ENCODE measurements at regions not wholly inside any gene's neighbourhood (a gene's known extent, or its start where the extent isn't known, plus 50 kb on each side); places are given as distances from the start of the nearest gene placed in this dataset.

GRCh38 chr13:75071796-75072195 lies 410.2 kb downstream of the TBC1D4 start:
- DNase-seq (ENCODE audit: low read depth): no peak
- TF ChIP-seq, protein P1, sequence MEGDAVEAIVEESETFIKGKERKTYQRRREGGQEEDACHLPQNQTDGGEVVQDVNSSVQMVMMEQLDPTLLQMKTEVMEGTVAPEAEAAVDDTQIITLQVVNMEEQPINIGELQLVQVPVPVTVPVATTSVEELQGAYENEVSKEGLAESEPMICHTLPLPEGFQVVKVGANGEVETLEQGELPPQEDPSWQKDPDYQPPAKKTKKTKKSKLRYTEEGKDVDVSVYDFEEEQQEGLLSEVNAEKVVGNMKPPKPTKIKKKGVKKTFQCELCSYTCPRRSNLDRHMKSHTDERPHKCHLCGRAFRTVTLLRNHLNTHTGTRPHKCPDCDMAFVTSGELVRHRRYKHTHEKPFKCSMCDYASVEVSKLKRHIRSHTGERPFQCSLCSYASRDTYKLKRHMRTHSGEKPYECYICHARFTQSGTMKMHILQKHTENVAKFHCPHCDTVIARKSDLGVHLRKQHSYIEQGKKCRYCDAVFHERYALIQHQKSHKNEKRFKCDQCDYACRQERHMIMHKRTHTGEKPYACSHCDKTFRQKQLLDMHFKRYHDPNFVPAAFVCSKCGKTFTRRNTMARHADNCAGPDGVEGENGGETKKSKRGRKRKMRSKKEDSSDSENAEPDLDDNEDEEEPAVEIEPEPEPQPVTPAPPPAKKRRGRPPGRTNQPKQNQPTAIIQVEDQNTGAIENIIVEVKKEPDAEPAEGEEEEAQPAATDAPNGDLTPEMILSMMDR (conservative IDR thresholded peaks at IDR 0.05; ENCODE audit: low read depth, low read length): no peak
- no peak overlapping the region for H3K4me3 ChIP-seq (ENCODE audit: low read length)

DNA sequence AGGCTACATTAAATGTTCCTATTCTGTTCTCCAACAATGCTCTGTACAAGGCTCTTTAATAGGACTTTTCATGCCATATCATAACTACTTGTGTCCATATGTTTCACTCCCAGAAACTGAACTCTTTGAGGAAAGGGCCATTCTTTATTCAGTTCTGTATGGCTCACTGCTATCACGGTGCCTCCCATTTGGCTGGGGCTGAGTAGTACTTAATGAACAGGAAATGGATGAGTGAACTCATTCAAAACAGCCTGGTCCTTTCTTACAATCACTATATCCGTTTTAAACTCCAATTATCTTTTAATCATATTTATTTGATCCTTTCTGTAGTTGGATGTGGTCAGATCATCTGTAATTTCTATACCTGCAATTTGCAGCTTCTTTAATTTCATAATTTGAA lies 410.6 kb downstream of the TBC1D4 start:
- H3K4me3 ChIP-seq (ENCODE audit: low read length): no peak overlapping the region
- no peak for DNase-seq (ENCODE audit: low read depth)
- TF ChIP-seq, protein P1 (conservative IDR thresholded peaks at IDR 0.05; ENCODE audit: low read depth, low read length): no peak

- no peak overlapping the region for H3K4me3 ChIP-seq (ENCODE audit: low read length)
- DNase-seq (ENCODE audit: low read depth): no peak
- TF ChIP-seq, protein P1 (conservative IDR thresholded peaks at IDR 0.05; ENCODE audit: low read depth, low read length): no peak
These were observed 420.1 kb downstream of the TBC1D4 start for GRCh38 chr13:75061909-75062308.

- no peak overlapping the region for H3K4me3 ChIP-seq (ENCODE audit: low read length)
- DNase-seq (ENCODE audit: low read depth): no peak
- TF ChIP-seq, protein P1 (conservative IDR thresholded peaks at IDR 0.05; ENCODE audit: low read depth, low read length): no peak
These were observed 426.7 kb downstream of the TBC1D4 start for GRCh38 chr13:75055296-75055695.

- TF ChIP-seq, protein P1 (conservative IDR thresholded peaks at IDR 0.05; ENCODE audit: low read depth, low read length): no peak
- no peak overlapping the region for H3K4me3 ChIP-seq (ENCODE audit: low read length)
- no peak for DNase-seq (ENCODE audit: low read depth)
These were observed 429.4 kb downstream of the TBC1D4 start for GRCh38 chr13:75052616-75053015.

DNA sequence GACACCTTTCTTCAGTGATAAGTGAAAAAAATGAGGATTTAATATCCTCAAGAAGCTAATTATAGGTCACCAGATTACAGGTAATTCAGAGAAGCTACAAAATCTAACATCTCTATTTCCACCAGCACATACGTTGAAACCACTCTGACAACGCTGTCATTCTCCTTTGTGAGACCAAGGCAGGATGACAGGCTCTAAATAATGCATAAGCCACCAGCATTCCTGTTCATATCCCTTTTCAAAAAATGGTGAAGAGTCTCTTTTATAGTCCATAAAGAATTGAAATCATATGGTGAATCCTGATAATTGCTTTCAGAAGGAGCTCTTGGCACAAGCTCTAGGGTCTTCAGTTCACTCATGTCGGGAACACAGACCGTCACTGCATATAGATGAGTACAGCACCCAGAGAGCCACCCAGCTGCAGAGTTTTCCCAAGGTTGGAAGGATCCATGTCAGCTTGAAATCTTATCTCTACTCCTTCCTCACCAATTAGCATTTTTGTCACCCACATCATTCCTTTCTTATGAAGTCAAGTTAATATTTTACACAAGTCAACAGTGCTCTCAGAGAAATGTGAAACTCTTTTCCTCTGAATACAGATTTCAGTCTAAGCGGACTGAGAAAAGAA lies 431.4 kb downstream of the TBC1D4 start:
- DNase-seq (ENCODE audit: low read depth): no peak
- TF ChIP-seq, protein P1 (conservative IDR thresholded peaks at IDR 0.05; ENCODE audit: low read depth, low read length): no peak

GRCh38 chr13:75049735-75050335 lies 432.1 kb downstream of the TBC1D4 start:
- TF ChIP-seq, protein P1 (conservative IDR thresholded peaks at IDR 0.05; ENCODE audit: low read depth, low read length): no peak
- H3K4me3 ChIP-seq (ENCODE audit: low read length): no peak overlapping the region
- DNase-seq (ENCODE audit: low read depth): no peak

More for the DNA sequence above, 431.4 kb downstream of the TBC1D4 start:
- no peak overlapping the region for H3K4me3 ChIP-seq (ENCODE audit: low read length)

Data from retinal pigment epithelial cell (primary cell).